Right hindlimb (tissue), 1 donor: ENCODE measurements at regions not wholly inside any gene's neighbourhood (a gene's known extent, or its start where the extent isn't known, plus 50 kb on each side); places are given as distances from the start of the nearest gene placed in this dataset.
"Not testable (repeated sequence)": the region's sequence is repeated elsewhere in the genome, so short reads cannot be mapped to it uniquely, and the experiment has no call there.

ENCODE experiments used
- DNase-seq: peaks from one replicate; pipeline ENCODE4 v3.0.0-alpha.2; 2018

DNA sequence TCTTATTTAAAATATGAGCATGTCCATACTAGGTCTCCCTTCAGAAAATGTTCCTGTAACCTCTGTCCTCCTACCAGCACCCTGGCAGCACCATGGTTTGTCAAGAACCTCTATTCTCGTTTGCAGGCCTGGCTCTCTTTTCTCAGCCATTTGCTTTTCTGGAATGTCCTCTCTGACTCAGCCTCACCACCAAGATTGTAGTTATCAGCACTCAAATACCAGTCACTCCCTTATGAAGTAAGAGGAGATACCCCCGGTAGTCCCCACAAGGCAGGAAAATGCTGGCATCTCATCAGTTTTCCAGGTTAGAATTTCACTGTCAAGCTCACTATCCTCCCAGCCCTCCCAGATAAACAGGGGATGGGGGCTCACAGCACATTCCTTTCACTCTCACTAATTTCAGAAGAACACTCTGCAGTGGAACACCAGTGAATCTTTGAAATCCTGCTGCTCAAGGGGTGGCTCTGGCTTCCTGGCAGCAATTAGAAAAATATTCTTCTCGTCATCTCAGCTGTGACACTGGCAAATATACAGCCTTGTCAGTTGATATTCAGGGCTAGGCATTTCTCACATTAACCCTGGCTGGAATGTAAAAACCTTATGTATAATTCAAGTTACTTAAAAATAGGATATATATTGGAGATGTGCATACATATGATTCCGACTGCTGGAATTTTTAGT, 129.2 kb downstream of the TBX18 start:
- DNase-seq = no peak

DNA sequence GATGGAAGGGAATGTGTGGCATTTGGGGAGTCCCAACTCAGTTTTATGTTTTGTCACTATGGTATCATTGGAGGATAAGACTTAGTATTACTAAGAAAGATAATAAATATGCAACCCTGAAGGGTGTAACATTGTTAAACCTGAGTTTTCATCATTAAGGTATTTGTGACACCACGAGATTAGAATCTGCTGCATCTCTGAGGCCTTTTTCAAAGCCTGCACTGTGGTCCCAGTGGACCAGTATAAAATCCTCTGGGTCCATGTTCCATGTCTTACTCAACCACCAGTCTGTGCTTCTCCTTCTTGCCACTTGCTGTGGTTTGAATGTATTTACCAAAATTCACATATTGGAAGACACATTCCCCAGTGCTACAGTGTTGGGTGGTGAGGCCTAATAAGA, 130.6 kb downstream of the TBX18 start:
- no peak for DNase-seq

DNA sequence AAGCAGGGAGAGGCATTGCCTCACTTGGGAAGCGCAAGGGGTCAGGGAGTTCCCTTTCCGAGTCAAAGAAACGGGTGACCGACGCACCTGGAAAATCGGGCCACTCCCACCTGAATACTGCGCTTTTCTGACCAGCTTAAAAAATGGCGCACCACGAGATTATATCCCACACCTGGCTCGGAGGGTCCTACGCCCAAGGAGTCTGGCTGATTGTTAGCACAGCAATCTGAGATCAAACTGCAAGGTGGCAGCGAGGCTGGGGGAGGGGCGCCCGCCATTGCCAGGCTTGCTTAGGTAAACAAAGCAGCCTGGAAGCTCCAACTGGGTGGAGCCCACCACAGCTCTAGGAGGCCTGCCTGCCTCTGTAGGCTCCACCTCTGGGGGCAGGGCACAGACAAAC, 137.9 kb downstream of the TBX18 start:
- not testable (repeated sequence) for DNase-seq

DNA sequence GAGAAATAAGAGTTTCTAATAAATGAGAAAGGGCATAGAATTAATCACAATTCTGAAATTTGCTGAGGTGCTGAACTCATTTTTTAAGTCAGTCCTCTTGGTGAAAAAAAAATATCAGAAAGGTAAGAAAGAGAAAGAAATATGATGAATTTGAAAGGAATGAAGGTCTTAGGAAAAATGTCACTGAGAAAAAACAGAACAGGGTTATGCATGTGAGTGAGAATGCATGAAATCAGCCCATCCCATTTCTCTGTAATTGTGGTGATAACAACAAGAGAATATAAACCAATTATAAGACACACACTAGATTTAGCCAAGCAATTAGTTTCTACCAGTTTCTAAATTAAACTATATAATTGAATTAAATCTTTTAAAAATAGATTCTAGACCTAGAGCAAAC, 138.9 kb downstream of the TBX18 start:
- DNase-seq = no peak

DNA sequence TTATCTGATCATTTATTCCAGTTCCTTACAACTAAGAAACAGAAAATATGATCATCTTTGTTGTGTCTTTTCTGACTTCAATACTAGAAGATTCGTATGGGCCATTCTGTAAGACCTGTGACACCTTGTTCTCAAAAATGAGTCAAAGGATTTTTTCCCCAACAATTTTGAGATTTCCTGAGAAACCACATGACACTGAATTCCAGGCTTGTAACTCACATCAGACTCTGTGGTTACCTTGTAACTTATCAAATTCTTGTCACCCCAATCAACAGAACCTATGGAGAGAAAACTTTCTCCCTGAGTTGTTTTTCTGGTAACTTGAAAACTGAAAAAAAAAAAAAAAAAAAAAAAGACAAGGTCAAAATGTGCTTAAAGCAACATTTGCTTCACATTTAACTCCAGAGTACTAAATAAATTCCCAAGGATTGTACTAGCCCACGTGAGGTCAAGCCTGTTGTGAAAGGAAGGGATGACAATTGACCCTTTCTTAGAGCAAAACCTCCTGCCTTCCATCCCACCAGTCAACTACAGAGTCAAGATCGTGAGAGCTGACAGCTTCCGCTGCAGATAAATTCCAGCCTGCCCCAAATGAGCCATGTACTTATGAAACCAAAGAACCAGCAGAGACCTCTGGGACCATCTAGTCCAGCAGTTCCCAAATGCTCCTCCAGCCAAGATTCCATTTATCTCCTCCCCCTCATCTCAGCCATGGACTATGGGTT, 140.3 kb downstream of the TBX18 start:
- DNase-seq = no peak

DNA sequence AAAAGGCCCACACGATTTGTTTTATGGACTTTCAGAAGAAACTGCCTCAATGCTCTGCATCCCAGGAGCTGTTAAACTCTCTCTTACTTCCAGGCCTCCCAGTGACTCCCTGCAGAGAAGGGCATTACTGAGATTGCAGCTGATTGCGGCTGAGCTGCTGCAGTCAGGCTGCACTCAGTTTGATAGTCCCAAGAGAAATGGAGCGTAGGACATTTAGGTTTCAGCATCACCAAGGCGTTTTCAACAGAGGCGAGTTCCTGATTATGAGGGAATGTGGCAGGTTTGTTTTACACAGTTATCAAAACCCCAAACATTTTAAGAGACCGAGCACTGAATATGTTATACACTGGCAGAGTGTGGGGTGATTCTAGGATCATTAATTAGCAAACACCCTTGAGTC, 145.6 kb downstream of the TBX18 start:
- DNase-seq = no peak

DNA sequence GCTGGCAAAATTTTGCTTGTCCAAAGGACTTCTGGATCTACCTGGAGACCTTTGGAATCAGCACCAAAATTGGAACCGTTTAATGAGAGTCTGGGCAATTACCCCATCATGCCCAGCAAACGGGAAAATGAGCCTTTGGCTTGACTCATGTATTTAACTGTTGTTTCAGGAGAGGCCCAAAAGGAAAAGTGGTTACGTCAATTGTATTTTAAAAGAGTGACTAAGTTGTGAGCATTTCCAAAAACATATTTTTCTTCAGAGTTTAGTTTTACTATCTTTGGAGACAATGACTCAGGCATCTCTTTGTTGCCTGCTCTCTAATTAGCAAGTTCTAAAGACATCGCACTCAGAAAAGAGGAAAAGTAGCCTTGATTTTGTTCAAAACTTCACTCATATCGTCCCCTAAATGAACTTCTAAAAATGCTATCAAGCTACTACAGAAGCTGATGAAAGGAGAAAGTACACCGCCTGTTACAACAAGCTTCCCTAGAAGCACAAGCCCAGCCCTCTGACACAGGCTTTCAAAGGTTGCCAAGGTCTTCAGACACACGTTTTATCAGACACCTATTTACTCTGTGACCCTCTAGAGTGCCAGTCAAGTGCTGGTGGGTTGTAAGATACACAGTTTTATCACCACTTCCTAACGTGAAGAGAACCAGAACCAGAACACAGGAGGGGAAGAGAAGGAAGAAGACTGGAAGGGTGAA, 146.2 kb downstream of the TBX18 start:
- DNase-seq = no peak

DNA sequence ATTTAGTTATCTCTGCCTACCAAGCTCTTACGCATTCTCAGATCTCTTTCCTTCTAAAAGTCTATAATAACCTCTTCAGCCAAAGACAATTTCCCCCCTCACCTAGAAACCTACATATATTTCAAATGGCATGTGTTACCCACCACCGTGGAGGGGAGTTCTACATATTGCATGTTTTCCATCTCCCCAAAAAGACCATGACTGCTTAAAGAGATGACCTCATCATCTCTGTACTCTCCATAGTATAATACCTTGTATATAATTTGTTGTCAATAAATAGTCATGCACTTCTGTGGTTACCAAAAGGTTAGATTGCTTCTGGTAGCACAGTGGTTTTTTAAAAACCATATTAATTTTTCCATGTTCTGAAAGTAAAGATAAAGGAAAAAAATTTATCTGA, 148.4 kb downstream of the TBX18 start:
- no peak for DNase-seq

DNA sequence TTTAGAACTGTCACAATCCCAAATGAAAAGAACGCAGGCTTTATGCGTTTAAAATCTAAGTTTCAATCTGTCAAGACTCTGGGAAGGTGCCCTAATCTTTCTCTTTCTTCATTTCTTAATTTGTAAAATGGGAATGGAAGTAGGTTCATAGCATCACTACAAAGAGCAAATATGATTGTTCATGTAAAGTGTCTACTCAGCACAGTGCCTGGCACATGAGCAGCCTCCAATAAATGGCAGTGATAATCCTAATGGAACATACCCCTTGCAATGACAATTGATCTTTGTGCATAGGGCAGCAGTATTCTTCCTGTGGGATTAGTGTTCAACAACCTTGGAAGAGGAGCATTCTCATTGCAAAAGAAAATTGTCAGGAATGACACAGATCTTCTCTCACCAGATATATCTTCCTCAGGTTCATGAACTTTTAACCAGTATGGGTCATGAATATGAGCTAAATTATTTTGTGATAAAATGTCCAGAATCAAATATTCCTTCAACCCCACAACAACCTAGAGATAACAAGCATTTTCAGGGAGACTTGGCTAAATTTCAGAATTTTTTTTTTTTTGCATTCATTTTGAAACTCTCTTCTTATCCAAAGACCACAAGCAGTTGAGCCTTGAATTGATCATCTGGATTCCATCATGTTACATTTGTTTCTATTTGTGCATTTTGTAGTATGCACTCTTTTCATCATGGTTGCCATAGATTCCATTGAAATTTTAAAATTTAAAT, 149.1 kb downstream of the TBX18 start:
- no peak for DNase-seq

DNA sequence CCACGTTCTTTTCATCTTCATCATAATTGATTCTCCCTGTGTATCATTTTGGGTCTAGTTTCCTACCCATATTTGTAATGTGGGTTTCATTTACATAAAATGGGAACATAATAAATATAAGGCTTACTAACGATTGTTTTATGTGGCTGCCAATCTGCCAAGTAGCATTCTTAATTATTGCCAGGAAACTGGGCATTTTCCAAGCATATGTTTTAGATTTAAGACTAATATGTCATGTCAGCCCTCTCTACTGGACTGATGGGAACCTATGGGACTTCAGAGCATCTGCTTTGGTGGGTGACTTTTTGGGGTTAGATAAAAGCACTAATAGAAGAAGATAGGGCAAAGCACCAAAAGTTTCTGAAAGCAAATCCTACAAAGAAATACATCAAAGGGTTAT, 157.5 kb downstream of the TBX18 start:
- DNase-seq = no peak

DNA sequence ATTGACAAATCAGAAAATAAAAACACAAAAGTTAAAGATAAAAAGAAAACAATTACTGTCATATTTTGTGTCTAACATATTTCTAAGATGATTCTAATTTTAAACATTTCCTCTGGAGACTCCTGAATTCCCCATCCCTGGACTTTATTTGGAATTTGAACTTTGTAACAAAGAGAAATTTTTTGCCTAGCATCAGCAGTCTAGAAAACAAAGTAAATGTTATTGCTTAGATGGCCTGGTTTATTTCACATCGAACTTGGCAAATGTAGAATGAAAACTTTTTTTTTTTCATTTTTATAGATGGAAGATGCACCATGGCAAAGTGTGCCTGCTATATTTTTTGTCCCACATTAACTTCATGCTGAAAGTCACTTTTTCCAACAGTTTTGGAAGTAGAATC, 159.1 kb downstream of the TBX18 start:
- DNase-seq = no peak

DNA sequence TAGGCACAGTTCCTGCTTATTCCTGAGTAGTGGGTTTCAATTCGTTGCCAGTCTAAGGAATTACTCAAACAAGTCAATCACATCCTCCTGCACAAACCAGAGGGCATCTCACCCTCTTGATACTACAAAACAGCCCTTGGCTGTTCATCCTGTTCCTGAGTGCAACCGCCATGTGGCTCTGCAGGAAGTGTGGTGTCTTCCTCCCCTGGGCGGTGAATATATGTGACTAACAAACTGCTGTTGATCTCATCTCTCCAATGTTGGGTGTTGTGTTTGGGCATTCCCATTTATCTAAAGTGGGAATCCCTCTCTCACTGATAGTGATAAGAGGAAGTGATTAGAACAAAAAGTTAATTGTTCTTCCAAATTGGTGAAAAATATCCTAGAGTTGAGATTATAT, 163.0 kb downstream of the TBX18 start:
- no peak for DNase-seq

DNA sequence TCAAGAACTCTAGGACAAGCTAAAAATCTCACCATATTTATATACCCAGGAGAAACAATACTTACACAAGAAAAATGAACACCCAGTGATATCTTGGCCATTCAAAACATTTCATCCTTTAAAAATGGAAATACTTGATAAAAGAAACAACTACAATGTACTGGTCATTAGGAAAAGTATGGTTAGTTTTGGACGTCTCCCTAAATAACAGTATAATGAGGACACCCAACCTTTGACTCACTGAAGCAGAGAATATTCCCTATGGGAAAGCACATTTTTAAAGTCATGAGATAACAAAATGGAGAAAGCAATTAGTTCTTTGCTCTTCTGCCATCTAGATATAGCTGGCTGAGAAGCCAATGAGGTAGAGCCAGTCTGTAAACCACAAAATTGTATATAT, 164.4 kb downstream of the TBX18 start:
- DNase-seq = no peak

DNA sequence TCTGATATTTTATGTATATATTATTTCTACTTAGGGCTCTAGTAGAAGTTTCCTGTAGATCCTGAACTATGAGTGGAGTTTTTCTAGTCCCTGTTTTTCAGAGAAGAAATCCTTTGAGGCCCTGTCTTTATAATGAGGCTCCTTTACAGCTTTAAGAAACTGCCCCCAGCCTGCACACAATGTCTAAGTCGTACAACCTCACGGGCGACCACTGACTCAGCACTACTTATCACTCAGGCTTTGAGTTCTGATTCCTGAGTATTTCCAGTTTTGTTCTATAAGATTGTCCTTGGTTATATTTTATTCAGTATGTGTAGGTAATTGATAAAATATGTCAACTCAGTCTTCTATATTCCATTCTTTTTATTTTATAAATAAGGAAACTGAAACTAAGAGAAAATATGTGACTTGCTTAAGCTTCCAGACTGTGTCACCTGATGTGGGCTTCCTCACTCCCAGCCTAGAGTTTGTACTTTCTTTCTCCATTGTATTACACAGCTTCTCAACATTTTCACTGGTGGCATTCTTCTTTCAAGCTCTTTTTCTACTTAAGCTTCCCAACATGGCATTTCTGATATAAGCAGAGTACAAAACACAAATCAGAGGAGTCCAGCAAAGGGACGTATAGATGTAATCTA, 167.0 kb downstream of the TBX18 start:
- DNase-seq = no peak

DNA sequence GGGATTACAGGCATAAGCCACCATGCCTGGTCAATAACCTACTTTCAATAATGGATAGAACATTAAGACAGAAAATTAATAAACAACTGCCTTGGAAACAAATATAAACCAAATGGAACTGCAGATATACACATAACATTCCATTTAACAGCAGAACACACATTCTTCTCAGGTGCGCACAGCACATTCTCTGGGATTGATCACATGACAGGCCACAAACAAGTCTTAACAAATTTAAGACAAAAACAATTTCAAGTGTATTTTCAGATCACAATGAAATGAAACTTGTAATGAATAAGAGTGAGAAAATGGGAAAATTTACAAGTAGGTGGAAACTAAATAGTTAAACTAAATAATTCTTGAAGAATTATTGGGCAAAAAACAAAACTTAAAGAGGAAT, 167.9 kb downstream of the TBX18 start:
- DNase-seq = no peak

DNA sequence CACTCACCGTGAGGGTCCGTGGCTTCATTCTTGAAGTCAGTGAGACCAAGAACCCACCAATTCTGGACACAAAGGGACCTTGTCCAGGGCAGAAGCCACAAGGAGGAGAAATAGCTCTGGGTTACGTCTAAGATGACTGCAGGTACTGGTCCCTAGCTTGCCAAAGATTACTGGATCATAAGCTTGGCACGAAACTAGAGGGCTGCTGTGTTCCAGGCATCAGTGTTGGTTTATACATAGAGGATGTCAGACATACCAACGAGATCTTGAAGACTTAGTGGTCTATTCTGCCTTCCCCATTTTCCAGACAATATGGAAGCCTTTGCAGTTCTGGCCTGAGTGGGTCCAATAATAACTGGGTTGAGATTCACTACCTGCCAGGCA, 175.7 kb downstream of the TBX18 start:
- DNase-seq = no peak

DNA sequence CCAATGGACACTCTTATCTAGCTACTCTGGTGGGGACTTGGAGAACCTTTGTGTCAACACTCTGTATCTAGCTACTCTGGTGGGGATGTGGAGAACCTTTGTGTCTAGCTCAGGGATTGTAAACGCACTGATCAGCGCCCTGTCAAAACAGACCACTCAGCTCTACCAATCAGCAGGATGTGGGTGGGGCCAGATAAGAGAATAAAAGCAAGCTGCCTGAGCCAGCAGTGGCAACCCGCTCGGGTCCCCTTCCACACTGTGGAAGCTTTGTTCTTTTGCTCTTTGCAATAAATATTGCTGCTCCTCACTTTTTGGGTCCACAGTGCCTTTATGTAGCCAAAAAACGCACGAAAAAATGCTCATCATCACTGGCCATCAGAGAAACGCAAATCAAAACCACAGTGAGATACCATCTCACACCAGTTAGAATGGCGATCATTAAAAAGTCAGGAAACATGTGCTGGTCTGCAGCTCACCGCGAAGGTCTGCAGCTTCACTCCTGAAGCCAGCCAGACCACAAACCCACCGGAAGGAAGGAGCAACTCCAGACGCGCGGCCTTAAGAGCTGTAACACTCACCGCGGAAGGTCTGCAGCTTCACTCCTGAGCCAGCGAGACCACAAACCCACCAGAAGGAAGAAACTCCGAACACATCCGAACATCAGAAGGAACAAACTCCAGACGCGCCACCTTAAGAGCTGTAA, 176.3 kb downstream of the TBX18 start:
- DNase-seq = not testable (repeated sequence)

DNA sequence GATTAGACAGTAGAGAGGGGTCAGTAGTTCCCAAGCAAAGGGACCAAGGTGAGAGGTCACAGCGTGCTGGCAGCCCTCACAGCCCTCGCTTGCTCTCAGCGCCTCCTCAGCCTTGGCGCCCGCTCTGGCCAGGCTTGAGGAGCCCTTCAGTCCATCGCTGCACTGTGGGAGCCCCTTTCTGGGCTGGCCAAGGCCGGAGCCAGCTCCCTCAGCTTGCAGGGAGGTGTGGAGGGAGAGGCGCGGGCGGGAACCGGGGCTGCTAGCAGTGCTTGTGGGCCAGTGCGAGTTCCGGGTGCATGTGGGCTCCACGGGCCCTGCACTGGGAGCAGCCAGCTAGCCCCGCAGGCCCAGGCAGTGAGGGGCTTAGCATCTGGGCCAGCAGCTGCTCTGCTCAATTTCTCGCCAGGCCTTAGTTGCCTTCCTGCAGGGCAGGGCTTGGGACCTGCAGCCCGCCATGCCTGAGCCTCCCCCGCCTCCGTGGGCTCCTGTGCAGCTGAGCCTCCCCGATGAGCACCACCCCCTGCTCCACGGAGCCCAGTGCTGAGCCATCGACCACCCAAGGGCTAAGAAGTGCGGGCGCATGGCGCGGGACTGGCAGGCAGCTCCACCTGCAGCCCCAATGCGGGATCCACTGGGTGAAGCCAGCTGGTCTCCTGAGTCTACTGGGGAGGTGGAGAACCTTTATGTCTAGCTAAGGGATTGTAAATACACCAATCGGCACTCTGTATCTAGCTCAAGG, 177.0 kb downstream of the TBX18 start:
- not testable (repeated sequence) for DNase-seq

DNA sequence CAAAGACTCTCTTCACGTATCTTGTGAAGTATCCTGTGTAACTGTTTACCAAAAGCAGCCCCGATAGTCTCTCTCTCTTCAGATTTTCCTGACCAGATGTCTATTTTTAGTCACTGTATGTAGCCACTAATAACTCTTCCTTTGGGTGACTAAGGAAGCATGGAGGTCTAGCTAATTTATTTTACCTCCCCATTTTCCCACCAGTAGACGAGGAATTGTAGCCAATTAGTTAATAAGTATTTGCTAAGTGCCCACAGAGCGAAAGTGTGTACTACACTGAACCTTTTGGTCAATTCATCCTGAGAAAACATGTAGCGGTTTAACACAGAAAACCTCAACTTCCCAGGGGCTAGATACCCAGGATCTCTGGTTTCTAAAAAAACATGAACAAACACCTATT, 180.6 kb downstream of the TBX18 start:
- no peak for DNase-seq

DNA sequence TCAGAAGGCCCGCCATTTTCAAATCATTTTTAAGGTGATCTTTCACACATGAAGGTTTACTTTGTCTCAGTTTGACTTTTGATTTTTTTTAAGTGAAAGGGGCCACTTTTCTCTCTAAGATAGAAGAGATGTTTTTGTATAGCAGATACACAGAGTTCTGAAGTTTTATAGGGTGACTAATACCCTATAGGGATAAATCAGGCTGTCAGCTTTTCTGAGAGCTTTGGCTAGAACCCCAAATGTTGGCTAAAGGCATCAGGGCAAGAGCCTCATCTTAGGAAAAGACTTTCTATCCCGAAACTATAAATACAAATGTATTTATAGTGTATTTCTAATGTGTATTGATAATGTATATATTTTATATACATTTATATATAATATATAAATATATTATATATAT, 181.4 kb downstream of the TBX18 start:
- no peak for DNase-seq

DNA sequence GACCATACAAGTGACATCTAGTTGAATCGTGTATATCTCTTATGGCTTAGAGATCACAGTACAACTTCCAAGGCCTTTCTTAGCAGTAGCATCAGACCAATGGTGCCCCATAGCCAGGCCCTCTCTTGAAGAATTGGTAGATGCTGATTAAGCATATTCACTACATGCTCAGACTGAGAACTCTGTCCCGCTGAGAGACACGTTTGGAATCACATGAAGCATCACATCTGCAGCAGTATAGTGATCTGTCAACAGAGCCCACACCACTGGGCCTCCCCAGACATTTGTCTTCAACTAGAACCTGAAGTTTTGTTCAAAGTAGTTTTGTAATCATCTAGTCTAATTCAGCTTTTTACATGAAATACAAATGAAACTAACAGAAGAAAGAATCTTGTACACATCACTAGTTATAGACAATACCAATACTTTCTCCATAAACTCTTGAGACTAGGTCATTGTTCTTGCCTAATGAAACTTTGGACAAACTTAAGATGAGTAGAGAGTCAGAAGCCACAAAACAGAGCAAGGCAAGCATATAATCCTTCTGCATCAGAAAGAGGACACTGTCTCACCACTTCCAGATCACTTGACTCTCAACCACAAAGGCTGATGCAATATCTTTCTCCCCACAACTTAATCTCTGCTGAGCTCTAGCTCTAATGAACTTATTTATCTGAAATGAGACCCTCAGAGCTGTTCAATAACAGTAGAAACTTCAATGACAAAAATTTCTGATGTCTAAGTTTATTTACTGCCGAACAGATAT, 182.7 kb downstream of the TBX18 start:
- no peak for DNase-seq
